ENCODE measurements at regions not wholly inside any gene's neighbourhood (a gene's known extent, or its start where the extent isn't known, plus 50 kb on each side); places are given as distances from the start of the nearest gene placed in this dataset.
"Not testable (repeated sequence)": the region's sequence is repeated elsewhere in the genome, so short reads cannot be mapped to it uniquely, and the experiment has no call there.

DNA sequence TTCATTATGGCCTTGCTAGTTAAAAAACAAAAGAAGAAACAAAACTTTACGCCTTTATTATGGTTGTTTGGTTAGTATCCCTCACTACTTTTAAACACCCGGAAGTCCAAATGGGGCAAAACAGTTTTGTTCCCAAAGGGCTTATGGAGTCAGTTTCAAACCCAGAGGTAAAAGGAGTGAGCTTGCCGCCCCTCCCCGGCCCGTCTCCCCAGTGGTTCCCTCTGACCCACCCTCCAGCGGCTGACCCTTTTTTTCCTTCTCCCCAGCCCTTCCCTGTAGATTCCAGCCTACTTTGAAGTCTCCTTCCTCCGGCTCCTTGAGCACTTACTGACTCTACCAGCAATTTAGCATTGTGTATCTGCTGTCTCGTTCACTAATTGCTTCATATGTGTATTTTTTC lies 209.2 kb downstream of the ICOS start:
- H3K9me2 ChIP-seq (replicated peaks; ENCODE audit: insufficient read depth), result no peaks in the 10 kb centered on the region
- peak overlapping the region; percentile 5 for H2AFZ ChIP-seq
- no peak for DNase-seq (ENCODE audit: low spot score)
- no peaks in the 10 kb centered on the region for H3K4me1 ChIP-seq (ENCODE audit: insufficient read depth)
- H3K4me3 ChIP-seq, result peak overlapping the region; percentile 18
- TF ChIP-seq EZH2phosphoT487 (IDR thresholded peaks at IDR 0.05; ENCODE audit: low read depth, severe bottlenecking, unreplicated experiment), result no peak
- TF ChIP-seq, protein P1, sequence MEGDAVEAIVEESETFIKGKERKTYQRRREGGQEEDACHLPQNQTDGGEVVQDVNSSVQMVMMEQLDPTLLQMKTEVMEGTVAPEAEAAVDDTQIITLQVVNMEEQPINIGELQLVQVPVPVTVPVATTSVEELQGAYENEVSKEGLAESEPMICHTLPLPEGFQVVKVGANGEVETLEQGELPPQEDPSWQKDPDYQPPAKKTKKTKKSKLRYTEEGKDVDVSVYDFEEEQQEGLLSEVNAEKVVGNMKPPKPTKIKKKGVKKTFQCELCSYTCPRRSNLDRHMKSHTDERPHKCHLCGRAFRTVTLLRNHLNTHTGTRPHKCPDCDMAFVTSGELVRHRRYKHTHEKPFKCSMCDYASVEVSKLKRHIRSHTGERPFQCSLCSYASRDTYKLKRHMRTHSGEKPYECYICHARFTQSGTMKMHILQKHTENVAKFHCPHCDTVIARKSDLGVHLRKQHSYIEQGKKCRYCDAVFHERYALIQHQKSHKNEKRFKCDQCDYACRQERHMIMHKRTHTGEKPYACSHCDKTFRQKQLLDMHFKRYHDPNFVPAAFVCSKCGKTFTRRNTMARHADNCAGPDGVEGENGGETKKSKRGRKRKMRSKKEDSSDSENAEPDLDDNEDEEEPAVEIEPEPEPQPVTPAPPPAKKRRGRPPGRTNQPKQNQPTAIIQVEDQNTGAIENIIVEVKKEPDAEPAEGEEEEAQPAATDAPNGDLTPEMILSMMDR (IDR thresholded peaks at IDR 0.05; ENCODE audit: poor library complexity), result no peak
- TF ChIP-seq EZH2 (IDR thresholded peaks at IDR 0.05; ENCODE audit: borderline replicate concordance), result no peak
- 24% methylated on average over 8 of the region's 8 CpGs for WGBS (ENCODE audit: low lambda C conversion rate, missing lambda C conversion rate)
- no peak overlapping the region for H3K27ac ChIP-seq
- peak overlapping the region; percentile 73 for H3K4me2 ChIP-seq
- no peaks in the 10 kb centered on the region for H4K20me1 ChIP-seq (ENCODE audit: insufficient read depth, poor library complexity, severe bottlenecking)
- no peaks in the 10 kb centered on the region for H3K79me2 ChIP-seq
- no peaks in the 10 kb centered on the region for H3K36me3 ChIP-seq (replicated peaks; ENCODE audit: insufficient read depth, low read depth)
- no peaks in the 10 kb centered on the region for H3K27me3 ChIP-seq
- no peaks in the 10 kb centered on the region for H3K9me3 ChIP-seq (ENCODE audit: low read depth)

DNA sequence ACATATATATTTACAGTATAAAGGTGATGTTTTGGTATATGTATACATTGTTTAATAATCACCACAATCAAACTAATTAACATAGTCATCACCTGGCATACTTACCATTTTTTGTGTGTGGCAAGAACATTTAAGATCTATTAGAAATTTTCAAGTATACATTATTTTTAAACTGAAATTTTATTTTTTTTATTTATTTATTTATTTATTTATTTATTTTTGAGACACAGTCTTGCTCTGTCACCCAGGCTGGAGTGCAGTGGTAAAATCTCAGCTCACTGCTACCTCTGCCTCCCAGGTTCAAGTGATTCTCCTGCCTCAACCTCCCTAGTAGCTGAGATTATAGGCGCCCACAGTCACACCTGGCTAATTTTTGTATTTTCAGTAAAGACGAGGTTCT lies 210.5 kb downstream of the ICOS start:
- not testable (repeated sequence) for H3K9me2 ChIP-seq (replicated peaks; ENCODE audit: insufficient read depth); H4K20me1 ChIP-seq (ENCODE audit: insufficient read depth, poor library complexity, severe bottlenecking); H3K9me3 ChIP-seq (ENCODE audit: low read depth); H2AFZ ChIP-seq; H3K27ac ChIP-seq; DNase-seq (ENCODE audit: low spot score); H3K36me3 ChIP-seq (replicated peaks; ENCODE audit: insufficient read depth, low read depth); H3K4me2 ChIP-seq; H3K79me2 ChIP-seq; H3K4me1 ChIP-seq (ENCODE audit: insufficient read depth); H3K4me3 ChIP-seq; H3K27me3 ChIP-seq
- WGBS (ENCODE audit: low lambda C conversion rate, missing lambda C conversion rate), result 98% methylated on average over 2 of the region's 2 CpGs

DNA sequence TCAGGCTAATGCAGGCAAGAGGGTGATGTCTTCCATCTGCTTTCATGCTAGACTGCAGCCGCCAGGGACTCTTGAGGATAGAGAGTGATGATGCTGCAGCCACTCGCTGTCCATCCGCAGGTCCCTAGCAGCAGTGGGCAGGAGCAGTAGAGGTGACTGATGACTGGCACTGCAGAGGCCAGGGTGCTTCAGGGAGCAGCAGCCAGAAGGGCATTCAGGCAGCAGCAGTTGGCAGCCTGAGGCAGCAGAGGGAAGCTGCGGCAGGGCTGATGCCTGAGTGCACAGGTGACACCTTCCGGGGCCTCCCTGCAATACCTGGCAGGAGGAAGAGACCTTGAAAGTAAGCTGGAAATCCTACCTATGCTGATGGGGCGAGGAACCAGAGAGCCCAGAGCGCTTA lies 214.2 kb downstream of the ICOS start:
- DNase-seq (ENCODE audit: low spot score), result no peak

DNA sequence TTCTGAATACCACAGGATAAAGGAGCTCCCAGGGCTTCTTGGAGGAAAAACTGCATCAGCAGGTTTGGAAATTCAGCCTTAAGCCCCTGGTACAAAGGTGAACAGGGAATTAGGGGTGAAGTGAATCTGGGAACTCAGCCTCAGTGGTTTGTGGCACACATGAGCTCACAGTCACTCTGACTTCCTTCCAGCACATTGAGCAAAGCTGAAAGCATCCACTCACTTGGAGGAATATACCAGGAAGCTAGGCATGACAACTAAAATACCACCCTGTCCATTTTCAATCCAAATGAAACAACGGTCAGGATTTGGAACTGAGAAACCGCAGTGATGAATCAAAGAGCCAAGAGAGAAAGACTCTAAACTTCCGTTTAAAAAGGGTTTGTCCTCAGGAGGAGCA lies 216.1 kb downstream of the ICOS start:
- Histone ChIP-seq H3K79me2 (no peaks in the 10 kb centered on the region), H2AFZ (no peak overlapping the region), H3K4me1 (ENCODE audit: insufficient read depth) (no peaks in the 10 kb centered on the region), H3K27ac (no peak overlapping the region), H3K9me2 (replicated peaks; ENCODE audit: insufficient read depth) (no peaks in the 10 kb centered on the region), H3K36me3 (replicated peaks; ENCODE audit: insufficient read depth, low read depth) (no peaks in the 10 kb centered on the region), H3K4me3 (no peak overlapping the region), H4K20me1 (ENCODE audit: insufficient read depth, poor library complexity, severe bottlenecking) (no peaks in the 10 kb centered on the region), H3K9me3 (ENCODE audit: low read depth) (no peaks in the 10 kb centered on the region), H3K27me3 (no peaks in the 10 kb centered on the region), H3K4me2 (no peak overlapping the region)
- TF ChIP-seq EZH2 (IDR thresholded peaks at IDR 0.05; ENCODE audit: borderline replicate concordance), result no peak
- no peak for TF ChIP-seq EZH2phosphoT487 (IDR thresholded peaks at IDR 0.05; ENCODE audit: low read depth, severe bottlenecking, unreplicated experiment)
- TF ChIP-seq, protein P1 (IDR thresholded peaks at IDR 0.05; ENCODE audit: poor library complexity), result no peak
- WGBS (ENCODE audit: low lambda C conversion rate, missing lambda C conversion rate), result 84% methylated on average over 3 of the region's 3 CpGs
- no peak for DNase-seq (ENCODE audit: low spot score)

More for the DNA sequence above, 214.2 kb downstream of the ICOS start:
- H3K79me2 ChIP-seq, result no peaks in the 10 kb centered on the region
- H3K9me2 ChIP-seq (replicated peaks; ENCODE audit: insufficient read depth), result no peaks in the 10 kb centered on the region
- no peak overlapping the region for H3K4me2 ChIP-seq
- TF ChIP-seq, protein P1 (IDR thresholded peaks at IDR 0.05; ENCODE audit: poor library complexity), result no peak
- TF ChIP-seq EZH2 (IDR thresholded peaks at IDR 0.05; ENCODE audit: borderline replicate concordance) (no peak), EZH2phosphoT487 (IDR thresholded peaks at IDR 0.05; ENCODE audit: low read depth, severe bottlenecking, unreplicated experiment) (no peak)
- no peaks in the 10 kb centered on the region for H3K4me1 ChIP-seq (ENCODE audit: insufficient read depth)
- H3K27me3 ChIP-seq, result no peaks in the 10 kb centered on the region
- H4K20me1 ChIP-seq (ENCODE audit: insufficient read depth, poor library complexity, severe bottlenecking), result no peaks in the 10 kb centered on the region
- H3K4me3 ChIP-seq, result no peak overlapping the region
- WGBS (ENCODE audit: low lambda C conversion rate, missing lambda C conversion rate), result 84% methylated on average over 7 of the region's 7 CpGs
- H2AFZ ChIP-seq, result no peak overlapping the region
- no peaks in the 10 kb centered on the region for H3K9me3 ChIP-seq (ENCODE audit: low read depth)
- no peak overlapping the region for H3K27ac ChIP-seq
- no peaks in the 10 kb centered on the region for H3K36me3 ChIP-seq (replicated peaks; ENCODE audit: insufficient read depth, low read depth)
